ENCODE measurements at regions not wholly inside any gene's neighbourhood (a gene's known extent, or its start where the extent isn't known, plus 50 kb on each side); places are given as distances from the start of the nearest gene placed in this dataset.

DNA sequence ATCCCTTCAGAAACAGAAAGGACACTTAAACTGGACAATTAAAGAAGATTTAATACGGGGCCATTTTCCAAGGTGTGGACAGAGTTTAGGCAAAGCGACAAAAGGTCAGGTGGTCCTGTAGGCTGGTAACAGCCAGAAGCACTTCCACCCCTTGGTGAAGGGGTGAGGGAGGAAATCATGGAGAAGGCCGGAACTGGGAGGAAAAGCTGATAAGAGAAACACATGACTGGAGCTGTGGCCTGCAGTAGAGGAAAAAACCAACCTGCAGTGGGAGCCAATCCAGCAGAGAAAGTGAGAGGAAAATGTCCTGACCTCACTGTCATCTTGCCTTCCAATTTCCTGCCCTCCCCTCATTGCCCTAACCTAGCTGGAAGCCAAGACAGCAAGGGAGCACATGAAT lies 249.8 kb downstream of the LMO4 start:
- TF ChIP-seq, protein P1, sequence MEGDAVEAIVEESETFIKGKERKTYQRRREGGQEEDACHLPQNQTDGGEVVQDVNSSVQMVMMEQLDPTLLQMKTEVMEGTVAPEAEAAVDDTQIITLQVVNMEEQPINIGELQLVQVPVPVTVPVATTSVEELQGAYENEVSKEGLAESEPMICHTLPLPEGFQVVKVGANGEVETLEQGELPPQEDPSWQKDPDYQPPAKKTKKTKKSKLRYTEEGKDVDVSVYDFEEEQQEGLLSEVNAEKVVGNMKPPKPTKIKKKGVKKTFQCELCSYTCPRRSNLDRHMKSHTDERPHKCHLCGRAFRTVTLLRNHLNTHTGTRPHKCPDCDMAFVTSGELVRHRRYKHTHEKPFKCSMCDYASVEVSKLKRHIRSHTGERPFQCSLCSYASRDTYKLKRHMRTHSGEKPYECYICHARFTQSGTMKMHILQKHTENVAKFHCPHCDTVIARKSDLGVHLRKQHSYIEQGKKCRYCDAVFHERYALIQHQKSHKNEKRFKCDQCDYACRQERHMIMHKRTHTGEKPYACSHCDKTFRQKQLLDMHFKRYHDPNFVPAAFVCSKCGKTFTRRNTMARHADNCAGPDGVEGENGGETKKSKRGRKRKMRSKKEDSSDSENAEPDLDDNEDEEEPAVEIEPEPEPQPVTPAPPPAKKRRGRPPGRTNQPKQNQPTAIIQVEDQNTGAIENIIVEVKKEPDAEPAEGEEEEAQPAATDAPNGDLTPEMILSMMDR (IDR thresholded peaks at IDR 0.05) = no peak
- TF ChIP-seq TEAD1 (CRISPR knock-in tag; IDR thresholded peaks at IDR 0.05) (no peak), ETV6 (CRISPR knock-in tag; IDR thresholded peaks at IDR 0.05) (no peak), IRF2 (CRISPR knock-in tag; IDR thresholded peaks at IDR 0.05; ENCODE audit: borderline replicate concordance, low read depth) (no peak), SP1 (CRISPR knock-in tag; conservative IDR thresholded peaks at IDR 0.05) (no peak), ZNF138 (CRISPR knock-in tag; conservative IDR thresholded peaks at IDR 0.05) (no peak)
- TF ChIP-seq, protein P2, sequence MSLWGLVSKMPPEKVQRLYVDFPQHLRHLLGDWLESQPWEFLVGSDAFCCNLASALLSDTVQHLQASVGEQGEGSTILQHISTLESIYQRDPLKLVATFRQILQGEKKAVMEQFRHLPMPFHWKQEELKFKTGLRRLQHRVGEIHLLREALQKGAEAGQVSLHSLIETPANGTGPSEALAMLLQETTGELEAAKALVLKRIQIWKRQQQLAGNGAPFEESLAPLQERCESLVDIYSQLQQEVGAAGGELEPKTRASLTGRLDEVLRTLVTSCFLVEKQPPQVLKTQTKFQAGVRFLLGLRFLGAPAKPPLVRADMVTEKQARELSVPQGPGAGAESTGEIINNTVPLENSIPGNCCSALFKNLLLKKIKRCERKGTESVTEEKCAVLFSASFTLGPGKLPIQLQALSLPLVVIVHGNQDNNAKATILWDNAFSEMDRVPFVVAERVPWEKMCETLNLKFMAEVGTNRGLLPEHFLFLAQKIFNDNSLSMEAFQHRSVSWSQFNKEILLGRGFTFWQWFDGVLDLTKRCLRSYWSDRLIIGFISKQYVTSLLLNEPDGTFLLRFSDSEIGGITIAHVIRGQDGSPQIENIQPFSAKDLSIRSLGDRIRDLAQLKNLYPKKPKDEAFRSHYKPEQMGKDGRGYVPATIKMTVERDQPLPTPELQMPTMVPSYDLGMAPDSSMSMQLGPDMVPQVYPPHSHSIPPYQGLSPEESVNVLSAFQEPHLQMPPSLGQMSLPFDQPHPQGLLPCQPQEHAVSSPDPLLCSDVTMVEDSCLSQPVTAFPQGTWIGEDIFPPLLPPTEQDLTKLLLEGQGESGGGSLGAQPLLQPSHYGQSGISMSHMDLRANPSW (CRISPR knock-in tag; conservative IDR thresholded peaks at IDR 0.05; ENCODE audit: low read depth) = no peak
- TF ChIP-seq, protein P3, sequence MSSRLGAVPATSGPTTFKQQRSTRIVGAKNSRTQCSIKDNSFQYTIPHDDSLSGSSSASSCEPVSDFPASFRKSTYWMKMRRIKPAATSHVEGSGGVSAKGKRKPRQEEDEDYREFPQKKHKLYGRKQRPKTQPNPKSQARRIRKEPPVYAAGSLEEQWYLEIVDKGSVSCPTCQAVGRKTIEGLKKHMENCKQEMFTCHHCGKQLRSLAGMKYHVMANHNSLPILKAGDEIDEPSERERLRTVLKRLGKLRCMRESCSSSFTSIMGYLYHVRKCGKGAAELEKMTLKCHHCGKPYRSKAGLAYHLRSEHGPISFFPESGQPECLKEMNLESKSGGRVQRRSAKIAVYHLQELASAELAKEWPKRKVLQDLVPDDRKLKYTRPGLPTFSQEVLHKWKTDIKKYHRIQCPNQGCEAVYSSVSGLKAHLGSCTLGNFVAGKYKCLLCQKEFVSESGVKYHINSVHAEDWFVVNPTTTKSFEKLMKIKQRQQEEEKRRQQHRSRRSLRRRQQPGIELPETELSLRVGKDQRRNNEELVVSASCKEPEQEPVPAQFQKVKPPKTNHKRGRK (CRISPR knock-in tag; IDR thresholded peaks at IDR 0.05; ENCODE audit: borderline replicate concordance) = no peak
- TF ChIP-seq, protein P4, sequence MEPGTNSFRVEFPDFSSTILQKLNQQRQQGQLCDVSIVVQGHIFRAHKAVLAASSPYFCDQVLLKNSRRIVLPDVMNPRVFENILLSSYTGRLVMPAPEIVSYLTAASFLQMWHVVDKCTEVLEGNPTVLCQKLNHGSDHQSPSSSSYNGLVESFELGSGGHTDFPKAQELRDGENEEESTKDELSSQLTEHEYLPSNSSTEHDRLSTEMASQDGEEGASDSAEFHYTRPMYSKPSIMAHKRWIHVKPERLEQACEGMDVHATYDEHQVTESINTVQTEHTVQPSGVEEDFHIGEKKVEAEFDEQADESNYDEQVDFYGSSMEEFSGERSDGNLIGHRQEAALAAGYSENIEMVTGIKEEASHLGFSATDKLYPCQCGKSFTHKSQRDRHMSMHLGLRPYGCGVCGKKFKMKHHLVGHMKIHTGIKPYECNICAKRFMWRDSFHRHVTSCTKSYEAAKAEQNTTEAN (CRISPR knock-in tag; IDR thresholded peaks at IDR 0.05) = no peak
- TF ChIP-seq, protein P5, sequence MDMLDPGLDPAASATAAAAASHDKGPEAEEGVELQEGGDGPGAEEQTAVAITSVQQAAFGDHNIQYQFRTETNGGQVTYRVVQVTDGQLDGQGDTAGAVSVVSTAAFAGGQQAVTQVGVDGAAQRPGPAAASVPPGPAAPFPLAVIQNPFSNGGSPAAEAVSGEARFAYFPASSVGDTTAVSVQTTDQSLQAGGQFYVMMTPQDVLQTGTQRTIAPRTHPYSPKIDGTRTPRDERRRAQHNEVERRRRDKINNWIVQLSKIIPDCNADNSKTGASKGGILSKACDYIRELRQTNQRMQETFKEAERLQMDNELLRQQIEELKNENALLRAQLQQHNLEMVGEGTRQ (CRISPR knock-in tag; IDR thresholded peaks at IDR 0.05) = no peak
